ENCODE measurements at regions not wholly inside any gene's neighbourhood (a gene's known extent, or its start where the extent isn't known, plus 50 kb on each side); places are given as distances from the start of the nearest gene placed in this dataset.
A peak's percentile ranks its signal among the peaks of the same experiment; 100 is the strongest.

DNA sequence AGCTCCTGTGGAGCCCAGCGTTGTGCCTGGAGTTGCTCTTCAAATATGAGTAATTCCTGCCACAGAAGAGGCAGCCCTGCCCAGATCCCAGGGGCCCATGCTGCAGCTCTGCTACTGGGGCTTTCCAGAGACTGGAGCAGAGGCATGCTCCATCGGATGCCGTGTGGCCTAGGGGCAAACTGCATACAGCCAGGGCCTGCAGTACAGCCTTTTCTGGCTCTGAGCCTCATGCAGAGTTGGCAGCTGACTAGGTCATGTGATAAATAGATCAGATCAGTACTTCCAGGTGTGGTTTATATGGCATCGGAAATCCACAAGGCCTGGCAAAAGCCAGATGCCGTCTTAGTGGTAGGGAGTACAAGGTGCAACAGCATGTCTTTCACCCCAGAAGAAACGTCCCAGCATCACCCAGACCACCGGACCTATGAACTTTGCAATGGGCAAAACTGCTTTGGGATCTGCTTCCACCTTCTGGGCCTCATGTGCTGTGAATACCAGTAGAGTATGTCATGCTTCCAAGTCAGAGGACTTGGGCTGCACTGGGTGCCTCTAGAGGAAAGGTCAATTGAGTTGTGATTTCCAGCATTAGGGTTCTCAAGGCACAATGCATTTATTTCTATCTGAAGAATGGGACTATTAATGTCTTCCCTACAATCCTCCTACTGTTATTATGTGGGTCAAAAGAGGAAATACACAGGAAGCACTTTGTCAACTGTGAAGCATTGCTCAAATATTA lies 250.7 kb upstream of the ZNF32 start:
- peak; percentile 41 for FAIRE-seq
- Histone ChIP-seq H4K20me1 (ENCODE audit: control insufficient read depth, extremely low read depth, insufficient read depth, low read length) (no peaks in the 10 kb centered on the region), H3K27me3 (ENCODE audit: control insufficient read depth, extremely low read depth, insufficient read depth, low read length) (no peaks in the 10 kb centered on the region), H3K9ac (ENCODE audit: control insufficient read depth, extremely low read depth, insufficient read depth, low read length) (no peak overlapping the region), H3K79me2 (ENCODE audit: control insufficient read depth, insufficient read depth, low read length) (no peaks in the 10 kb centered on the region), H3K4me3 (ENCODE audit: control insufficient read depth in 2 of 3, extremely low read depth in 1 of 3, insufficient read depth in 2 of 3, low read depth in 1 of 3, low read length in 3 of 3) (no peak overlapping the region), H2AFZ (ENCODE audit: control insufficient read depth, low read length) (peak overlapping the region; percentile 52), H3K27ac (ENCODE audit: control insufficient read depth, insufficient read depth, low read length) (no peak overlapping the region), H3K9me1 (ENCODE audit: control insufficient read depth, extremely low read depth, insufficient read depth, low read length) (no peaks in the 10 kb centered on the region), H3K36me3 (ENCODE audit: control insufficient read depth in 2 of 2, extremely low read depth in 1 of 2, insufficient read depth in 2 of 2, low read length in 2 of 2) (no peaks in the 10 kb centered on the region), H3K4me1 (ENCODE audit: control insufficient read depth, extremely low read depth, insufficient read depth, low read length) (no peaks in the 10 kb centered on the region), H3K4me2 (ENCODE audit: control insufficient read depth, extremely low read depth, insufficient read depth, low read depth, low read length) (no peak overlapping the region), H3K9me3 (ENCODE audit: control insufficient read depth, low read depth, low read length) (no peaks in the 10 kb centered on the region)
- no peak for TF ChIP-seq EZH2 (IDR thresholded peaks at IDR 0.05; ENCODE audit: low read length)
- TF ChIP-seq, protein P1, sequence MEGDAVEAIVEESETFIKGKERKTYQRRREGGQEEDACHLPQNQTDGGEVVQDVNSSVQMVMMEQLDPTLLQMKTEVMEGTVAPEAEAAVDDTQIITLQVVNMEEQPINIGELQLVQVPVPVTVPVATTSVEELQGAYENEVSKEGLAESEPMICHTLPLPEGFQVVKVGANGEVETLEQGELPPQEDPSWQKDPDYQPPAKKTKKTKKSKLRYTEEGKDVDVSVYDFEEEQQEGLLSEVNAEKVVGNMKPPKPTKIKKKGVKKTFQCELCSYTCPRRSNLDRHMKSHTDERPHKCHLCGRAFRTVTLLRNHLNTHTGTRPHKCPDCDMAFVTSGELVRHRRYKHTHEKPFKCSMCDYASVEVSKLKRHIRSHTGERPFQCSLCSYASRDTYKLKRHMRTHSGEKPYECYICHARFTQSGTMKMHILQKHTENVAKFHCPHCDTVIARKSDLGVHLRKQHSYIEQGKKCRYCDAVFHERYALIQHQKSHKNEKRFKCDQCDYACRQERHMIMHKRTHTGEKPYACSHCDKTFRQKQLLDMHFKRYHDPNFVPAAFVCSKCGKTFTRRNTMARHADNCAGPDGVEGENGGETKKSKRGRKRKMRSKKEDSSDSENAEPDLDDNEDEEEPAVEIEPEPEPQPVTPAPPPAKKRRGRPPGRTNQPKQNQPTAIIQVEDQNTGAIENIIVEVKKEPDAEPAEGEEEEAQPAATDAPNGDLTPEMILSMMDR (optimal IDR thresholded peaks at IDR 0.05 in 1 of 3, IDR thresholded peaks at IDR 0.05 in 1 of 3, conservative IDR thresholded peaks at IDR 0.05 in 1 of 3; ENCODE audit: extremely low read depth in 1 of 3, insufficient read depth in 2 of 3, low read length in 3 of 3), result no peak
- dilution Hi-C loops (cut with MboI; ENCODE audit: extremely low pct_ligation_motif_present, low sequenced_read_pairs), result no loop called here
- DNase-seq (ENCODE audit: low read depth, low spot score), result peak; percentile 35

DNA sequence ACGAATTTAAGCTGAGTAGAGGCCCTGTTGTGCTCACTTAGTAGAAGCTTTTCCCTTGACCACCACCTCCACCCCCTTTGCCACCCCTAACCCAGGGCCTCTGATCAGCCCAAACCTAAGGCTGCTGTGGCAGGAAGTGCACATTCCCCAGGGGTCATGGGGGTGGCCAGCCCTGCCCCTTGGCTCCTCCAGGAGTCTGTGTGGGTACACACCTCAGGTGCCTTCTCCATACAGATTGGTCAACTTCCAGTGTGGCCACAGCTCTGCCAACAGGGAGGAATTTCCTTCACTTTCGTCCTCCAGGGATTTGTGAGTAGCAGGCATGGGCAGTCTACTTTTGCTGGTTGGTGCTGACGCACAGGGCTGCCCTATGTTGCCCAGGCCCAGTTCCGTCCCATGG lies 249.9 kb upstream of the ZNF32 start:
- dilution Hi-C loops (cut with MboI; ENCODE audit: extremely low pct_ligation_motif_present, low sequenced_read_pairs), result no loop called here
- TF ChIP-seq, protein P1 (optimal IDR thresholded peaks at IDR 0.05 in 1 of 3, IDR thresholded peaks at IDR 0.05 in 1 of 3, conservative IDR thresholded peaks at IDR 0.05 in 1 of 3; ENCODE audit: extremely low read depth in 1 of 3, insufficient read depth in 2 of 3, low read length in 3 of 3), result no peak
- TF ChIP-seq EZH2 (IDR thresholded peaks at IDR 0.05; ENCODE audit: low read length), result no peak
- no peaks in the 10 kb centered on the region for H4K20me1 ChIP-seq (ENCODE audit: control insufficient read depth, extremely low read depth, insufficient read depth, low read length)
- no peak overlapping the region for H3K9ac ChIP-seq (ENCODE audit: control insufficient read depth, extremely low read depth, insufficient read depth, low read length)
- no peaks in the 10 kb centered on the region for H3K27me3 ChIP-seq (ENCODE audit: control insufficient read depth, extremely low read depth, insufficient read depth, low read length)
- no peak overlapping the region for H2AFZ ChIP-seq (ENCODE audit: control insufficient read depth, low read length)
- DNase-seq (ENCODE audit: low read depth, low spot score) (no peak), FAIRE-seq (no peak)
- no peak overlapping the region for H3K4me3 ChIP-seq (ENCODE audit: control insufficient read depth in 2 of 3, extremely low read depth in 1 of 3, insufficient read depth in 2 of 3, low read depth in 1 of 3, low read length in 3 of 3)
- H3K27ac ChIP-seq (ENCODE audit: control insufficient read depth, insufficient read depth, low read length), result no peak overlapping the region
- no peaks in the 10 kb centered on the region for H3K79me2 ChIP-seq (ENCODE audit: control insufficient read depth, insufficient read depth, low read length)
- H3K4me1 ChIP-seq (ENCODE audit: control insufficient read depth, extremely low read depth, insufficient read depth, low read length), result no peaks in the 10 kb centered on the region
- H3K9me1 ChIP-seq (ENCODE audit: control insufficient read depth, extremely low read depth, insufficient read depth, low read length), result no peaks in the 10 kb centered on the region
- no peak overlapping the region for H3K4me2 ChIP-seq (ENCODE audit: control insufficient read depth, extremely low read depth, insufficient read depth, low read depth, low read length)
- H3K36me3 ChIP-seq (ENCODE audit: control insufficient read depth in 2 of 2, extremely low read depth in 1 of 2, insufficient read depth in 2 of 2, low read length in 2 of 2), result no peaks in the 10 kb centered on the region
- H3K9me3 ChIP-seq (ENCODE audit: control insufficient read depth, low read depth, low read length), result no peaks in the 10 kb centered on the region
